ENCODE measurements at regions not wholly inside any gene's neighbourhood (a gene's known extent, or its start where the extent isn't known, plus 50 kb on each side); places are given as distances from the start of the nearest gene placed in this dataset.

DNA sequence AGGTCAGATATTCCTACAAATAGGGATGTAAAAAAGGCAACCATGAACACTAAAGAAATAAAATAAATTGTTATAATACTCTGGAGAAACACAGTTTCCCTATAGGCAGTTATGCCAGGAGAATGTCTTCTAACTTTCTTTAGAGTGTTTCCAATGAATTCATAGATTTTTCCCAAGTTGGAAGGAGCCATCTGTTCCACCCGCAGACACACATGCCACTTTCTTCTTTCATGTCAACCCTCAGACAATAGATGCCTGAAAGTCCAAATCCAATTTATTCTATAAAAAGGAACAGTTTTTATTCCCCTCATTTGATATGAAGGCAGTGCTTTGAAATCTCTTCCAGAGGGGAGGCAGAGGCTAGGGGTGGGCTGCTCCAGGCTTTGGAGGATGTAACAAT, 418.1 kb downstream of the ACTL7B start:
- DNase-seq (no peak), ATAC-seq (ENCODE audit: low FRiP score in 2 of 2) (no peak)
- TF ChIP-seq EP300 (IDR thresholded peaks at IDR 0.05) (no peak), POLR2A (IDR thresholded peaks at IDR 0.05) (no peak), POLR2AphosphoS5 (IDR thresholded peaks at IDR 0.05) (no peak)
- TF ChIP-seq, protein P1, sequence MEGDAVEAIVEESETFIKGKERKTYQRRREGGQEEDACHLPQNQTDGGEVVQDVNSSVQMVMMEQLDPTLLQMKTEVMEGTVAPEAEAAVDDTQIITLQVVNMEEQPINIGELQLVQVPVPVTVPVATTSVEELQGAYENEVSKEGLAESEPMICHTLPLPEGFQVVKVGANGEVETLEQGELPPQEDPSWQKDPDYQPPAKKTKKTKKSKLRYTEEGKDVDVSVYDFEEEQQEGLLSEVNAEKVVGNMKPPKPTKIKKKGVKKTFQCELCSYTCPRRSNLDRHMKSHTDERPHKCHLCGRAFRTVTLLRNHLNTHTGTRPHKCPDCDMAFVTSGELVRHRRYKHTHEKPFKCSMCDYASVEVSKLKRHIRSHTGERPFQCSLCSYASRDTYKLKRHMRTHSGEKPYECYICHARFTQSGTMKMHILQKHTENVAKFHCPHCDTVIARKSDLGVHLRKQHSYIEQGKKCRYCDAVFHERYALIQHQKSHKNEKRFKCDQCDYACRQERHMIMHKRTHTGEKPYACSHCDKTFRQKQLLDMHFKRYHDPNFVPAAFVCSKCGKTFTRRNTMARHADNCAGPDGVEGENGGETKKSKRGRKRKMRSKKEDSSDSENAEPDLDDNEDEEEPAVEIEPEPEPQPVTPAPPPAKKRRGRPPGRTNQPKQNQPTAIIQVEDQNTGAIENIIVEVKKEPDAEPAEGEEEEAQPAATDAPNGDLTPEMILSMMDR (IDR thresholded peaks at IDR 0.05): no peak
- Histone ChIP-seq H3K27me3 (no peaks in the 10 kb centered on the region), H3K4me1 (no peaks in the 10 kb centered on the region), H3K36me3 (no peaks in the 10 kb centered on the region), H3K9me3 (no peaks in the 10 kb centered on the region), H3K4me3 (no peak overlapping the region), H3K27ac (no peak overlapping the region)
- 96 to 100% methylated on average over 1 of the region's 1 CpG for WGBS, 2 donors

DNA sequence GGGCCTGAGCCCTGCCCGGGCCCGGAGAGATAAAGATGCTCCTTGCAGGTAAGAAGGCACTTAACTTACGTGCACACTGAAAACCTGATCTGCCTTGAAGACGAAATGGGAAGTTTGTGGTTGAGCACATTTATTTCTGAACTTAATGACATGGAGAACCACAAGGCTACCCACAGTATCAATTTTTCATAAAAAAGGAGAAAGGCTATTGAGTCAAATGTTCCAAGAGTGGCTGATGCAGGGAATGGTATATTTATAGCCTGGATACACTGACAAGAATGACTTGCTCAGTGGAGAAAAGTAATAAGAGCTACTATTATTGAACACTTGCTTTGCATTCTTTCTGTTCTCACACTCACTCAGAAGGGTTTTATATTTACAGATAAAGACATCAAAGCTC, 419.3 kb downstream of the ACTL7B start:
- TF ChIP-seq EP300 (IDR thresholded peaks at IDR 0.05): no peak
- TF ChIP-seq POLR2A (IDR thresholded peaks at IDR 0.05): no peak
- no peak for TF ChIP-seq POLR2AphosphoS5 (IDR thresholded peaks at IDR 0.05)
- TF ChIP-seq, protein P1 (IDR thresholded peaks at IDR 0.05): no peak
- no peaks in the 10 kb centered on the region for H3K4me1 ChIP-seq
- WGBS, 2 donors: 69 to 81% methylated on average over 4 of the region's 4 CpGs
- H3K9me3 ChIP-seq: no peaks in the 10 kb centered on the region
- no peak overlapping the region for H3K4me3 ChIP-seq
- H3K27me3 ChIP-seq: no peaks in the 10 kb centered on the region
- H3K36me3 ChIP-seq: no peaks in the 10 kb centered on the region
- H3K27ac ChIP-seq: no peak overlapping the region
- no peak for DNase-seq
- no peak for ATAC-seq (ENCODE audit: low FRiP score in 2 of 2)

DNA sequence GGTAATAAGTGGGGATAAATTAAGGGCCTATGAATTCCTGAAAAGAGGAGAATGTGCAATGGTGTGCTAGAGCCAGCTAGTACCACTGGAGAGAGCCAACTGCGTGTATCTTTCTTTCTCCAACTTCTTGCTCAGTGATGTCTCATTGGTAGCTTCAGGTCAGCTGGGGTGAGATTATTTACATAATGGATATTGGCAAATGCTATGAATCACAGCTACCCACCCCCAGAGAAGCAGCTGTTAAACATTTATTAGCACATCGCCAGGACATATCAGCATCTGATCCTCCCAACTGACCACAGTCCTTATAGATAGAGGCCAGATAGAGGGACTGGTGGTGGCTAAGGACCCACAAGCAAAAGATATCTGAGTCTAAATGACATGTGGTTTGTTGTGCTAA, 421.3 kb downstream of the ACTL7B start:
- no peaks in the 10 kb centered on the region for H3K4me1 ChIP-seq
- no peak for TF ChIP-seq POLR2AphosphoS5 (IDR thresholded peaks at IDR 0.05)
- TF ChIP-seq, protein P1 (IDR thresholded peaks at IDR 0.05): no peak
- TF ChIP-seq EP300 (IDR thresholded peaks at IDR 0.05): no peak
- TF ChIP-seq POLR2A (IDR thresholded peaks at IDR 0.05): no peak
- H3K27me3 ChIP-seq: no peaks in the 10 kb centered on the region
- no peak overlapping the region for H3K27ac ChIP-seq
- WGBS, 2 donors: 78 to 94% methylated on average over 2 of the region's 2 CpGs
- no peaks in the 10 kb centered on the region for H3K36me3 ChIP-seq
- no peak overlapping the region for H3K4me3 ChIP-seq
- H3K9me3 ChIP-seq: peaks cover 4 to 10% (median 5%) of the 10 kb centered on the region in 4 donors
- DNase-seq: no peak
- ATAC-seq (ENCODE audit: low FRiP score in 2 of 2): no peak

DNA sequence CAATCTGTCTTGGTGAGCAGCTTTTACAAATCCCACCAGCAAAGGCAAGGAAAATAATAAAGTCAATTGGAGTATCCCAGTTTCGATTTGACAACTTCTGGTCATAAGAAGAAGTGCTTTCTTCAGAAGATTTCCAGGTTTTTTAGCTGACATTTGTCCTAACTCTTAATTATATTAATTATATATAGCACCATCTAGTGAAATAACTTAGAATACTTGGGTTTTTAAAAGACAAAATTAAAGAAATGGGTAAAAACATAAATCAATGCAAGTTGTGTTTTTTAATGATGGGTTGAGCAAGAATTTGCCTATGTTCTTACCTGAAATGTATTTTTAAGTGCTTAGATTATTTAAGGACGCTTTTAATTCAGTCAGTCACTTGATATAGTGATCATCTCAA, 421.8 kb downstream of the ACTL7B start:
- no peak overlapping the region for H3K27ac ChIP-seq
- no peaks in the 10 kb centered on the region for H3K36me3 ChIP-seq
- no peak for ATAC-seq (ENCODE audit: low FRiP score in 2 of 2)
- no peak for TF ChIP-seq POLR2AphosphoS5 (IDR thresholded peaks at IDR 0.05)
- no peak for TF ChIP-seq POLR2A (IDR thresholded peaks at IDR 0.05)
- TF ChIP-seq, protein P1 (IDR thresholded peaks at IDR 0.05): no peak
- TF ChIP-seq EP300 (IDR thresholded peaks at IDR 0.05): no peak
- no peaks in the 10 kb centered on the region for H3K27me3 ChIP-seq
- H3K4me3 ChIP-seq: no peak overlapping the region
- H3K9me3 ChIP-seq: peaks cover 4 to 10% (median 5%) of the 10 kb centered on the region in 4 donors
- DNase-seq: no peak
- no peaks in the 10 kb centered on the region for H3K4me1 ChIP-seq
- WGBS, 2 donors: 62 to 76% methylated on average over 2 of the region's 2 CpGs

DNA sequence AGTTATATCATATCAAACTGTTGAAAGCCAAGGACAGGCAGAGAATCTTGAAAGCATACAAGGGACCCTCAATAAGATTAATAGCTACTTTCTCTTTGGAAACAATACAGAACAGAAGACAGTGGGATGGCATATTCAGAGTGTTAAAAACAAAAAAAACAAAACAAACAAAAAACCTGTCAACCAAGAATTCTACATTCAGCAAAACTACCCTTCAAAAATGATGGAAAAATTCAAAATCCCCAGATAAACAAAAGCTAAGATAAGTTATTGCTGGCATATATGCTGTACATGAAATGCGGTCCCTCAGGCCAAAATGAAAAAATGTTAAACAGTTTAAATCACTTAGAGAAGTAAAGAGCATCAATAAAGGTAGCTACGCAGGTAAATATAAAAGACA, 425.1 kb downstream of the ACTL7B start:
- H3K4me1 ChIP-seq: no peaks in the 10 kb centered on the region
- WGBS, 2 donors: 97 to 98% methylated on average over 2 of the region's 2 CpGs
- H3K9me3 ChIP-seq: peaks cover 4 to 10% (median 5%) of the 10 kb centered on the region in 4 donors
- TF ChIP-seq, protein P1 (IDR thresholded peaks at IDR 0.05): no peak
- DNase-seq: no peak
- no peak overlapping the region for H3K4me3 ChIP-seq
- ATAC-seq (ENCODE audit: low FRiP score in 2 of 2): no peak
- H3K36me3 ChIP-seq: no peaks in the 10 kb centered on the region
- H3K27ac ChIP-seq: no peak overlapping the region
- H3K27me3 ChIP-seq: no peaks in the 10 kb centered on the region
